GM12878 (cell line): ENCODE measurements at regions not wholly inside any gene's neighbourhood (a gene's known extent, or its start where the extent isn't known, plus 50 kb on each side); places are given as distances from the start of the nearest gene placed in this dataset.

ENCODE experiments used
- ATF2 ChIP-seq: IDR thresholded peaks from 2 replicates; pipeline ENCODE4 v1.6.1; 2012; ENCODE audit warnings: low read length, inconsistent platforms
- BMI1 ChIP-seq: fragments of 450-650 bp; IDR thresholded peaks from 2 replicates; pipeline ENCODE4 v1.6.1; 2016; ENCODE audit warnings: mild to moderate bottlenecking, moderate library complexity, borderline replicate concordance
- CTCF ChIP-seq, 3 experiments: IDR thresholded peaks in 2 of 3; conservative IDR thresholded peaks in 1 of 3; 2 replicates each; pipeline ENCODE4 v1.5.1; 2011; ENCODE audit warnings: low read depth in 3 of 3, low read length in 3 of 3, mild to moderate bottlenecking in 3 of 3, control low read depth in 2 of 3, moderate library complexity in 2 of 3, inconsistent platforms in 1 of 3, mixed read lengths in 1 of 3; ENCODE audit not compliant: control insufficient read depth in 2 of 3, insufficient read depth in 1 of 3; ENCODE audit errors: extremely low read depth in 1 of 3
- ESRRA ChIP-seq: IDR thresholded peaks from 2 replicates; pipeline ENCODE4 v1.6.1; 2012; ENCODE audit warnings: mild to moderate bottlenecking, low read length, improper control_type of control experiment
- FOS ChIP-seq: IDR thresholded peaks from 3 replicates; pipeline ENCODE4 v1.6.1; 2011; ENCODE audit warnings: borderline replicate concordance; ENCODE audit not compliant: insufficient read length; ENCODE audit errors: extremely low read depth
- FOXK2 ChIP-seq: fragments of 450-650 bp; IDR thresholded peaks from 2 replicates; pipeline ENCODE4 v1.6.1; 2017; ENCODE audit warnings: mild to moderate bottlenecking, moderate library complexity
- KDM1A ChIP-seq: fragments of 200-600 bp; sonication (generic); IDR thresholded peaks from 2 replicates; pipeline ENCODE4 v1.6.1; 2016; ENCODE audit warnings: borderline replicate concordance
- NRF1 ChIP-seq: conservative IDR thresholded peaks from 2 replicates; pipeline ENCODE4 v1.6.1; 2011; ENCODE audit warnings: mild to moderate bottlenecking, low read depth, low read length, improper control_type of control experiment
- POLR2A ChIP-seq: IDR thresholded peaks from 2 replicates; pipeline ENCODE4 v1.6.1; 2011; ENCODE audit warnings: low read depth, mild to moderate bottlenecking, low read length
- POLR2AphosphoS5 ChIP-seq: IDR thresholded peaks from 2 replicates; pipeline ENCODE4 v1.6.1; 2011; ENCODE audit warnings: mild to moderate bottlenecking, low read length, inconsistent platforms
- SIX5 ChIP-seq: IDR thresholded peaks from 2 replicates; pipeline ENCODE4 v1.6.1; 2011; ENCODE audit warnings: mild to moderate bottlenecking, low read depth, low read length, moderate library complexity; ENCODE audit not compliant: severe bottlenecking
- SRF ChIP-seq, 2 experiments: IDR thresholded peaks; 2 replicates each; pipeline ENCODE4 v1.6.1; 2011; ENCODE audit warnings: low read depth in 2 of 2, low read length in 2 of 2, mild to moderate bottlenecking in 1 of 2, moderate library complexity in 1 of 2
- TAF1 ChIP-seq: IDR thresholded peaks from 2 replicates; pipeline ENCODE4 v1.6.1; 2011; ENCODE audit warnings: mild to moderate bottlenecking, low read depth, low read length, borderline replicate concordance
- USF2 ChIP-seq: IDR thresholded peaks from 2 replicates; pipeline ENCODE4 v1.6.1; 2011; ENCODE audit warnings: low read depth, low read length, improper control_type of control experiment, borderline replicate concordance

- TF ChIP-seq FOS (no peak), NRF1 (no peak), TAF1 (no peak), SIX5 (no peak), POLR2A (no peak), USF2 (no peak), ESRRA (no peak), BMI1 (no peak), POLR2AphosphoS5 (no peak), SRF (IDR thresholded peaks at IDR 0.05; ENCODE audit: low read depth in 2 of 2, low read length in 2 of 2) (no peak), CTCF (IDR thresholded peaks at IDR 0.05 in 2 of 3, conservative IDR thresholded peaks at IDR 0.05 in 1 of 3; ENCODE audit: control insufficient read depth in 2 of 3, extremely low read depth in 1 of 3, insufficient read depth in 1 of 3, low read depth in 3 of 3, low read length in 3 of 3) (no peak), FOXK2 (no peak), KDM1A (no peak), ATF2 (no peak)
These were observed 121.5 kb upstream of the CPEB2 start for GRCh38 chr4:14880805-14881204.
